GM19043 (cell line): ENCODE measurements at regions not wholly inside any gene's neighbourhood (a gene's known extent, or its start where the extent isn't known, plus 50 kb on each side); places are given as distances from the start of the nearest gene placed in this dataset.
A peak's percentile ranks its signal among the peaks of the same experiment; 100 is the strongest.

ENCODE experiments used
- ATAC-seq: cut with Tn5 transposase; IDR thresholded peaks from one replicate; pipeline ENCODE4 v1.9.1; 2021; ENCODE audit warnings: low read depth; ENCODE audit not compliant: unreplicated experiment

DNA sequence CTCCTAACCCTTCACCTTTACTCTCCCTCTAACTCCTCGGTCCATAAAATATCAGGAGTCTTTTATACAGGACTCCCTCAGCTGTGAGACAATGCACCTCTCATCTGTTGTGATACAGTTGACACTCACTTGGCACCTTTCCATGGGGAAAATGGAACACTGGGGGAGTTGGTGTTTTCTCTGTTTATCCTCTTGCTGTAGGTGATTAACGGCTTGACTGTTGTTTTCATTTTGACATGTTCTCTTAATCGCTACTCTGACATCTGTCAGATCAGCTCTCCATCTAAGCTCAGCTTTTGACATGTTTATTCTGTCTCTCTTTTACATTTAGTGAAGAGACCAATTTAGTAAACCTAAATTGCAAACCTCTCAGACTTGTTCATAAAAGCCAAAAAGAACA lies 604.8 kb downstream of the TRAM1L1 start:
- ATAC-seq = no peak

DNA sequence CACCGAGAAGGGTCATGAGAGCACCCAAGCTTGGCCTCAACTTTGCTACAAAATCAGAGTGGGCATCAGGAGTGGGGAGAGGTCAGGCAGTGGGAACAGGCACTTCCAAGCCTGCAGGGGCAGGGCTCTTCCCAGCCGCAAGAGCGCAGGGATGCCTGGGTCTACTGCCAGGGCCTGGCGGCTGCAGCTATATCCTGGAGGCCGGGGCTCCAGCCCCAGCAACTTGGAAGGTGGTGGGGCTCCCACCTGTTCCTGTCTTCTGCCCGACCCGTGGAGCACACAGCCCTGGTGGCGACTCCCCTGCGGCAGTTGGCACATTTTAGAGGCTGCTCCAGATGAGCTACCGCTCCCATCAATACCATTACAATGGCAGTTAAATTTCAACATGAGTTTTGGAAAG lies 607.0 kb downstream of the TRAM1L1 start:
- no peak for ATAC-seq

- peak; percentile 52 for ATAC-seq
Observed at GRCh38 chr4:116469582-116469981, 615.8 kb downstream of the TRAM1L1 start.

GRCh38 chr4:116453127-116453526 lies 632.2 kb downstream of the TRAM1L1 start:
- no peak for ATAC-seq

DNA sequence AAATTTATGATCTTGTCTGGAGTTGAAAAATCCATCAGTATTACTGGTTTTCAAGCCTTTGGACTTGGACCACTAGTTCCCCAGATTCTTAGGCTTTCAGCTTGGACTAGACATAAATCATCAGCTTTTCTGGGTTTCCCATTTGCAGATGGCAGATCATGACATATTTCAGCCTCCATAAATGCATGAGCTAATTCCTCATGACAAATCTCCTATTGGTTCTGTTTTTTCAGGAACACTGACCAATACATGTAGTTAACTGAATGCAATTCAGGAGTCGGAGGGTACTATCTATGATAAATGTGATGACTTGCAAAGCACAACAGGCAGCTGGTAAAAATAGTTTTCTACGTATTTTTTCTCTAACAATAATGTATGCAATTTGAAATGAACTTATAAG lies 635.6 kb downstream of the TRAM1L1 start:
- no peak for ATAC-seq

- ATAC-seq = no peak
Observed at GRCh38 chr4:116444117-116444516, 641.3 kb downstream of the TRAM1L1 start.

- no peak for ATAC-seq
Observed at GRCh38 chr4:116438981-116439729, 646.2 kb downstream of the TRAM1L1 start.

DNA sequence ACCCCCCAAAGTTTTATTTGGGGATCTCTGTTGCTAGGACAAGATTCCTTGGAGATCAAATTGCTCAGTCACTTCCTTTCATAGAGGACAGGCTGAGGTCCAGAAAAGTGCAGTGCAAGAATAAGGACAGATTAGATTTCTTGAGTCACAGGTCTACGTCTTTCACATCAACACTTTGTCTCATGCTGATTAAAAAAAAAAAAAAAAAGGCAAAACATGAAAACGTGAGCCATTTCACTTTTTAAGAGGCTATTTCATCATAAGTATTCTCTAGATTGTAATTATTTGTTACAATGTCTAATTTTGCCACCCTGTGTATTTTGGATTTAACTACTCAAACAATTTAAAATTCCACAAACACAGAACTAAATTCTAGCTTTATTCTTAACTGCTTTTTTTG lies 647.0 kb downstream of the TRAM1L1 start:
- no peak for ATAC-seq

GRCh38 chr4:116427666-116428065 lies 657.7 kb downstream of the TRAM1L1 start:
- ATAC-seq = no peak

GRCh38 chr4:116413222-116413621 lies 672.2 kb downstream of the TRAM1L1 start:
- ATAC-seq = no peak

GRCh38 chr4:116401293-116401692 lies 684.1 kb downstream of the TRAM1L1 start:
- no peak for ATAC-seq

DNA sequence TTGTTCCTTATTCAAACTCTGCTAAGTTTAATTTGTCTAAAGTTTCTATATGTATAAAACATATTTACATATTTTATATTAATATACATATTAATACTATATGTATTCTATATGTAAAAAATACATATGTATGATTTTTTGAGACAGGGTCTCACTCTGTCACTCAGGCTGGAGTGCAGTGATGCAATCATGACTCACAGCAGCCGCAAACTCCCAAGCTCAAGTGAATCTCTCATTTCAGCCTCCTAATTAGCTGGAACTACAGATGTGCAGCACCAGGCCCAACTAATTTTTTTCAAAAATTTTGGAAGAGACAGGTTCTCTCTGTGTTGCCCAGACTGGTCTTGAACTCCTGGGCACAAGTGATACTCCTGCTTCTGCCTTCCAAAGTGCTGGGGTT lies 684.9 kb downstream of the TRAM1L1 start:
- no peak for ATAC-seq

DNA sequence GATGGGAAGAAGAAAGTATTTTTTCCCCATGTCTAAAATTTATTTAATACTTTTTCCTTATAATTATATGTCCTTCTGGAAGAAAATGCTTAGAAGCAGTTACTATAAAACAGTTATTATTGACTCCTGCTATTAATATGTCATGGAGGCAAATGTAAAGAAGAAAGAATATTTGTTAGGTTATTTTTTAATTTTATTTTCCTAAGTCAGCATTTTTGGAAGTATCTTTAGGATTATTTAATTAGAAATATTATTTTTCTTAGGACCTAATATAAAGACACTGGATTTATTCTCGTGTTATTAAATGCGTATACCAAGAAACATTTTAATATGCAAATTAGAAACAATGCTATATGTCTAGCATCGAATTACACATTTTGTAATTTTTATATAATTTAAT lies 687.7 kb downstream of the TRAM1L1 start:
- no peak for ATAC-seq

DNA sequence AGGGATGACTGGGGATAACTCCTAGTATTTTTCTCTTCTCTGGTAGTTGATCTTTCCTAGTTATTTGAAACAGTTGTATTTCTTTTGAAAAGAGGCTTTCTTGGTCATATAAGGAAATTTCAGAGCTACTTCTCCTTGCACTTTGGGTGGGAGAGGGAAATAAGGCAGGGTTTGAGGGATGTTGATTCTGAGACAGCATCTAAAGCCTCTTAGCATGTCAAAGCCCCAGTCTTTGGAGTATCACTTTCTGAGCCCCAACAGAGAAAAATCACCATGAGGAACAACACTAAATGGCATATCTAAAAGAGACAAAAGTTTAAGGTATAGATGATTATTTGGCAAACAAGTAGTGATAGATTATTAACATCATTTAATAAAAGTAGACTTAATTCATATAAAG lies 688.1 kb downstream of the TRAM1L1 start:
- no peak for ATAC-seq

- no peak for ATAC-seq
Observed at GRCh38 chr4:116395408-116395807, 690.0 kb downstream of the TRAM1L1 start.

GRCh38 chr4:116391020-116391419 lies 694.4 kb downstream of the TRAM1L1 start:
- ATAC-seq = no peak

GRCh38 chr4:116389139-116389538 lies 696.2 kb downstream of the TRAM1L1 start:
- no peak for ATAC-seq

DNA sequence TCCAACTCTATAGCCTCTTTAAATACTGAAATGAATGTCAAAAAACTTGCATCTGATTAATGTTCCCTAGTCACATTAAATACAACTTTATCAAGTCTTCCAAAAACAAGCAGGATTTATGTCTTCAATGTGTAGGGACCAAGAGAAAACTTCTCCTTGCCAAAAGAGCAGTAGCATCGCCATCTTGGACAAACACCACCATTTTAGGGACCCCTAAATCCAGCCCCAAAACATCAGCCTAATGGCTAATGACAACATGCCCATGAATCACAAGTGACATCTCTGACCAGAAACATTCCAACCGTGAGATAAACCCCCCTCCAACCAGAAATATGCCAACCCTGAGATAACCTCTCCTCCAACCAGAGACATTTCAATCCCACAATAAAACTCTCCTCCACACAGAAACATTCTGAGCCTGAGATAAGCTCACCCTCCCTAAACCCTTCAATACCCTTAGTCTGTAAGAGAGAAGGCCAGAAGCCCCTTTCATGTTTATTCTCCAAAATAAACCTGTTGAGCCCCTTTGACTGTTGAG lies 697.4 kb downstream of the TRAM1L1 start:
- ATAC-seq = no peak

- no peak for ATAC-seq
Observed at GRCh38 chr4:116386856-116387255, 698.5 kb downstream of the TRAM1L1 start.

GRCh38 chr4:116385583-116385982 lies 699.8 kb downstream of the TRAM1L1 start:
- no peak for ATAC-seq

GRCh38 chr4:116374815-116375214 lies 710.6 kb downstream of the TRAM1L1 start:
- ATAC-seq = no peak

GRCh38 chr4:116362583-116362982 lies 722.8 kb downstream of the TRAM1L1 start:
- ATAC-seq = no peak

- no peak for ATAC-seq
Observed at GRCh38 chr4:116361790-116362189, 723.6 kb downstream of the TRAM1L1 start.
